ENCODE measurements at regions not wholly inside any gene's neighbourhood (a gene's known extent, or its start where the extent isn't known, plus 50 kb on each side); places are given as distances from the start of the nearest gene placed in this dataset.

DNA sequence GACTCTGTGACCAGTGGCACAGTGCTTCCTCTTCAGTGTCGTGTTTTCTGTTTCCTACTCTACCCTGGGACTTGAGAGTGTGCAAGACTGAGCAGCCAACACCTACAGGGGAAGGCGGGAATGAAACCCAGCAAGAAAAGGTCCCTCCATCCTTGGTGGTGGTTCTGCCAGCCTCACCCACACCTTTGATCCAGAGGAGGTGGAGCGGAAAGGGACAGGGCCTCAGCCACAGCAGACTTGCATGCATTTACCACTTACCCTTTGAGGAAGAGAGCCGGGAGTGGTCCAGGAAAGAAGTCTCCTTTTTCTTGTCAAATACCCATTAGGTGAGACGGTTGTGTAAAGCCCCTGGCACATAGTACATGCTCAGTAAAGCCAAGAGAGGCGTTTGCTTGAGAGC, 164.8 kb upstream of the ZNF536 start:
- TF ChIP-seq POLR2A (IDR thresholded peaks at IDR 0.05): no peak
- TF ChIP-seq, protein P1, sequence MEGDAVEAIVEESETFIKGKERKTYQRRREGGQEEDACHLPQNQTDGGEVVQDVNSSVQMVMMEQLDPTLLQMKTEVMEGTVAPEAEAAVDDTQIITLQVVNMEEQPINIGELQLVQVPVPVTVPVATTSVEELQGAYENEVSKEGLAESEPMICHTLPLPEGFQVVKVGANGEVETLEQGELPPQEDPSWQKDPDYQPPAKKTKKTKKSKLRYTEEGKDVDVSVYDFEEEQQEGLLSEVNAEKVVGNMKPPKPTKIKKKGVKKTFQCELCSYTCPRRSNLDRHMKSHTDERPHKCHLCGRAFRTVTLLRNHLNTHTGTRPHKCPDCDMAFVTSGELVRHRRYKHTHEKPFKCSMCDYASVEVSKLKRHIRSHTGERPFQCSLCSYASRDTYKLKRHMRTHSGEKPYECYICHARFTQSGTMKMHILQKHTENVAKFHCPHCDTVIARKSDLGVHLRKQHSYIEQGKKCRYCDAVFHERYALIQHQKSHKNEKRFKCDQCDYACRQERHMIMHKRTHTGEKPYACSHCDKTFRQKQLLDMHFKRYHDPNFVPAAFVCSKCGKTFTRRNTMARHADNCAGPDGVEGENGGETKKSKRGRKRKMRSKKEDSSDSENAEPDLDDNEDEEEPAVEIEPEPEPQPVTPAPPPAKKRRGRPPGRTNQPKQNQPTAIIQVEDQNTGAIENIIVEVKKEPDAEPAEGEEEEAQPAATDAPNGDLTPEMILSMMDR (IDR thresholded peaks at IDR 0.05): no peak

All from lower leg skin (tissue), 3 donors.